H1 (cell line): ENCODE measurements at regions not wholly inside any gene's neighbourhood (a gene's known extent, or its start where the extent isn't known, plus 50 kb on each side); places are given as distances from the start of the nearest gene placed in this dataset.

Source experiments
- CTCF ChIA-PET: fragments of 300-600 bp; sonication (Branson Sonifier 250); formaldehyde crosslinking; loops from one replicate; lab custom pipeline; 2021; ENCODE audit not compliant: partially characterized antibody; lab: Charles Lee
- POLR2A ChIA-PET: fragments of 300-600 bp; sonication (Branson Sonifier 250); formaldehyde crosslinking; loops from one replicate; lab custom pipeline; 2021; ENCODE audit warnings: inconsistent platforms; ENCODE audit not compliant: partially characterized antibody; lab: Charles Lee
- DNase-seq, 2 experiments: peaks; one replicate each; pipeline versions ENCODE4 v3.0.0 to v3.0.0-alpha.2; 2010 to 2022; ENCODE audit warnings: low spot score in 2 of 2, low read depth in 1 of 2, mixed read lengths in 1 of 2
- FAIRE-seq: peaks from 2 replicates; lab custom pipeline; 2011; peaks lifted over from hg19 to GRCh38; lab: Jason Lieb, UNC
- H2AFZ ChIP-seq: 2 replicates; pipeline ENCODE4 v1.8.1; 2012; ENCODE audit warnings: low read length, inconsistent platforms
- H2AK5ac ChIP-seq: 2 replicates; pipeline ENCODE4 v1.6.1; 2013; ENCODE audit warnings: low read depth, low read length
- H2BK120ac ChIP-seq: replicated peaks from 2 replicates; pipeline ENCODE3; 2013; ENCODE audit warnings: low read depth, low read length, inconsistent platforms
- H2BK12ac ChIP-seq: 2 replicates; pipeline ENCODE4 v1.6.1; 2013; ENCODE audit warnings: low read depth, low read length
- H2BK15ac ChIP-seq: 2 replicates; pipeline ENCODE4 v1.6.1; 2013; ENCODE audit warnings: low read length
- H2BK20ac ChIP-seq: 2 replicates; pipeline ENCODE4 v1.6.1; 2013; ENCODE audit warnings: low read length
- H2BK5ac ChIP-seq: 2 replicates; pipeline ENCODE4 v1.6.1; 2013; ENCODE audit warnings: low read depth, low read length
- H3K14ac ChIP-seq: 2 replicates; pipeline ENCODE4 v1.6.1; 2013; ENCODE audit warnings: inconsistent platforms; ENCODE audit not compliant: insufficient read length
- H3K18ac ChIP-seq: 2 replicates; pipeline ENCODE4 v1.6.1; 2013; ENCODE audit warnings: low read length; ENCODE audit errors: extremely low read depth
- H3K23ac ChIP-seq: 2 replicates; pipeline ENCODE4 v1.6.1; 2013; ENCODE audit warnings: inconsistent platforms; ENCODE audit not compliant: insufficient read length
- H3K23me2 ChIP-seq: 2 replicates; pipeline ENCODE4 v1.6.1; 2013; ENCODE audit warnings: low read depth, low read length
- H3K27ac ChIP-seq: 2 replicates; pipeline ENCODE4 v1.6.1; 2011; ENCODE audit warnings: low read depth, low read length, inconsistent platforms
- H3K27me3 ChIP-seq, 4 experiments: replicated peaks in 1 of 4; 1 replicate in 1 of 4; 2 replicates in 3 of 4; pipeline versions ENCODE4 v1.6.1 to v1.8.1; 2011 to 2013; ENCODE audit warnings: low read length in 3 of 4, mild to moderate bottlenecking in 3 of 4, inconsistent platforms in 2 of 4, mixed read lengths in 2 of 4, moderate library complexity in 1 of 4; ENCODE audit not compliant: control insufficient read depth in 3 of 4, insufficient read depth in 3 of 4; ENCODE audit errors: extremely low read depth in 1 of 4
- H3K36me3 ChIP-seq, 4 experiments: 2 replicates each; pipeline versions ENCODE4 v1.6.1 to v1.8.1; 2011 to 2013; ENCODE audit warnings: mild to moderate bottlenecking in 4 of 4, low read length in 3 of 4, moderate library complexity in 2 of 4, control low read depth in 1 of 4, inconsistent platforms in 1 of 4; ENCODE audit not compliant: insufficient read depth in 4 of 4, control insufficient read depth in 2 of 4
- H3K4ac ChIP-seq: replicated peaks from 2 replicates; pipeline ENCODE3; 2013; ENCODE audit warnings: low read length, low read depth, mixed read lengths, inconsistent platforms; ENCODE audit not compliant: insufficient read length
- H3K4me1 ChIP-seq, 4 experiments: replicated peaks in 1 of 4; 1 replicate in 1 of 4; 2 replicates in 3 of 4; pipeline versions ENCODE4 v1.6.1 to v1.8.1; 2011 to 2013; ENCODE audit warnings: low read length in 3 of 4, inconsistent platforms in 2 of 4, mixed read lengths in 1 of 4; ENCODE audit not compliant: insufficient read depth in 4 of 4, control insufficient read depth in 3 of 4
- H3K4me2 ChIP-seq, 2 experiments: 2 replicates each; pipeline versions ENCODE4 v1.6.1 to v1.8.1; 2011 to 2013; ENCODE audit warnings: low read depth in 2 of 2, low read length in 2 of 2, control low read depth in 1 of 2, inconsistent platforms in 1 of 2, mild to moderate bottlenecking in 1 of 2; ENCODE audit not compliant: insufficient read depth in 1 of 2
- H3K4me3 ChIP-seq, 4 experiments: fragments of 200-600, 300-600 bp in 1 of 4; sonication (generic), shearing (Covaris generic), sonication (Bioruptor Twin) in 1 of 4; 2 replicates each; pipeline versions ENCODE4 v1.5.1 to v1.8.1; 2011 to 2016; ENCODE audit warnings: low read length in 4 of 4, low read depth in 3 of 4, control low read depth in 2 of 4, inconsistent platforms in 2 of 4, mild to moderate bottlenecking in 2 of 4, mixed read lengths in 1 of 4, moderate library complexity in 1 of 4; ENCODE audit not compliant: insufficient read depth in 2 of 4; ENCODE audit errors: extremely low read depth in 1 of 4
- H3K56ac ChIP-seq: replicated peaks from 2 replicates; pipeline ENCODE3; 2013; ENCODE audit warnings: low read depth, mild to moderate bottlenecking, mixed read lengths, low read length, inconsistent platforms; ENCODE audit not compliant: insufficient read length
- H3K79me1 ChIP-seq: 2 replicates; pipeline ENCODE4 v1.6.1; 2013; ENCODE audit warnings: low read depth, low read length, control low read depth
- H3K79me2 ChIP-seq, 2 experiments: 2 replicates each; pipeline versions ENCODE4 v1.6.1 to v1.8.1; 2012 to 2013; ENCODE audit warnings: low read length in 2 of 2, mild to moderate bottlenecking in 2 of 2, inconsistent platforms in 1 of 2; ENCODE audit not compliant: insufficient read depth in 2 of 2, control insufficient read depth in 1 of 2
- H3K9ac ChIP-seq, 4 experiments: replicated peaks in 1 of 4; 1 replicate in 1 of 4; 2 replicates in 3 of 4; pipeline versions ENCODE4 v1.6.1 to v1.8.1; 2011 to 2013; ENCODE audit warnings: low read depth in 3 of 4, low read length in 3 of 4, control low read depth in 2 of 4, mild to moderate bottlenecking in 2 of 4, moderate library complexity in 2 of 4, inconsistent platforms in 1 of 4; ENCODE audit errors: extremely low read depth in 1 of 4
- H3K9me3 ChIP-seq, 2 experiments: 2 replicates each; pipeline versions ENCODE4 v1.6.1 to v1.8.1; 2012 to 2013; ENCODE audit warnings: mild to moderate bottlenecking in 2 of 2, moderate library complexity in 2 of 2, control low read depth in 1 of 2, inconsistent platforms in 1 of 2, low read depth in 1 of 2, low read length in 1 of 2, mixed read lengths in 1 of 2; ENCODE audit not compliant: insufficient read depth in 2 of 2
- H4K20me1 ChIP-seq, 2 experiments: replicated peaks in 1 of 2; 2 replicates each; pipeline versions ENCODE3 to v1.8.1; 2011 to 2013; ENCODE audit warnings: inconsistent platforms in 2 of 2, low read length in 2 of 2, mild to moderate bottlenecking in 1 of 2; ENCODE audit not compliant: insufficient read depth in 2 of 2, control insufficient read depth in 1 of 2
- H4K5ac ChIP-seq: 2 replicates; pipeline ENCODE4 v1.6.1; 2013; ENCODE audit warnings: low read length, low read depth, mixed read lengths, inconsistent platforms; ENCODE audit not compliant: insufficient read length
- H4K8ac ChIP-seq: 2 replicates; pipeline ENCODE4 v1.8.0; 2013; ENCODE audit warnings: mild to moderate bottlenecking, moderate library complexity, low read length, inconsistent platforms; ENCODE audit not compliant: insufficient read depth; ENCODE audit errors: extremely low read depth
- H4K91ac ChIP-seq: replicated peaks from 2 replicates; pipeline ENCODE3; 2013; ENCODE audit warnings: low read length, mixed read lengths, inconsistent platforms; ENCODE audit not compliant: insufficient read length
- ASH2L ChIP-seq: fragments of 200-600, 300-600 bp; sonication (generic); IDR thresholded peaks from one replicate; pipeline ENCODE4 v1.7.1; 2017; ENCODE audit warnings: low read length
- CBX5 ChIP-seq: fragments of 300-800, 300-1000 bp; sonication (generic); IDR thresholded peaks from 2 replicates; pipeline ENCODE4 v1.7.1; 2016; ENCODE audit warnings: antibody characterized with exemption, low read length, low read depth
- CTCF ChIP-seq, 3 experiments: IDR thresholded peaks; 1 replicate in 2 of 3; 2 replicates in 1 of 3; pipeline versions ENCODE4 v1.5.1 to v1.6.1; 2011; ENCODE audit warnings: low read length in 3 of 3, mild to moderate bottlenecking in 3 of 3, inconsistent platforms in 2 of 3, low read depth in 1 of 3, moderate library complexity in 1 of 3; ENCODE audit not compliant: insufficient read depth in 1 of 3; ENCODE audit errors: control extremely low read depth in 1 of 3
- NRF1 ChIP-seq: IDR thresholded peaks from 2 replicates; pipeline ENCODE4 v1.6.1; 2011; ENCODE audit warnings: mild to moderate bottlenecking, low read depth, low read length, improper control_type of control experiment
- RAD21 ChIP-seq, 2 experiments: IDR thresholded peaks in 1 of 2; conservative IDR thresholded peaks in 1 of 2; 2 replicates each; pipeline ENCODE4 v1.6.1; 2011; ENCODE audit warnings: low read depth in 2 of 2, low read length in 2 of 2, improper control_type of control experiment in 1 of 2, inconsistent platforms in 1 of 2, mild to moderate bottlenecking in 1 of 2, moderate library complexity in 1 of 2
- RXRA ChIP-seq: IDR thresholded peaks from 2 replicates; pipeline ENCODE4 v1.6.1; 2011; ENCODE audit warnings: low read depth, mild to moderate bottlenecking, low read length, moderate library complexity; ENCODE audit not compliant: insufficient read depth
- SAP30 ChIP-seq: fragments of 300-600 bp; sonication (generic); IDR thresholded peaks from 2 replicates; pipeline ENCODE4 v1.7.1; 2012; ENCODE audit warnings: low read length, moderate library complexity, mild to moderate bottlenecking, inconsistent platforms; ENCODE audit not compliant: insufficient read depth, insufficient replicate concordance
- SP1 ChIP-seq: IDR thresholded peaks from 2 replicates; pipeline ENCODE4 v1.6.1; 2011; ENCODE audit warnings: low read depth, low read length
- SRF ChIP-seq: IDR thresholded peaks from 2 replicates; pipeline ENCODE4 v1.6.1; 2011; ENCODE audit warnings: mild to moderate bottlenecking, low read depth, low read length, moderate library complexity
- TAF1 ChIP-seq: IDR thresholded peaks from 2 replicates; pipeline ENCODE4 v1.6.1; 2011; ENCODE audit warnings: mild to moderate bottlenecking, low read depth, low read length
- WGBS, 2 experiments: shearing (Covaris generic) in 1 of 2; methylation state at CpG; one replicate each; pipeline versions ENCODE4 v1.1.6 to v1.1.7; 2013 to 2015; ENCODE audit warnings: low lambda C conversion rate in 2 of 2, mixed read lengths in 2 of 2, inconsistent platforms in 1 of 2, low coverage in 1 of 2, missing lambda C conversion rate in 1 of 2; ENCODE audit not compliant: insufficient replicate concordance in 2 of 2, insufficient coverage in 1 of 2, insufficient read length in 1 of 2; ENCODE audit errors: extremely low coverage in 1 of 2, missing lambda C conversion rate in 1 of 2; 5-methylcytosine and 5-hydroxymethylcytosine counted together

DNA sequence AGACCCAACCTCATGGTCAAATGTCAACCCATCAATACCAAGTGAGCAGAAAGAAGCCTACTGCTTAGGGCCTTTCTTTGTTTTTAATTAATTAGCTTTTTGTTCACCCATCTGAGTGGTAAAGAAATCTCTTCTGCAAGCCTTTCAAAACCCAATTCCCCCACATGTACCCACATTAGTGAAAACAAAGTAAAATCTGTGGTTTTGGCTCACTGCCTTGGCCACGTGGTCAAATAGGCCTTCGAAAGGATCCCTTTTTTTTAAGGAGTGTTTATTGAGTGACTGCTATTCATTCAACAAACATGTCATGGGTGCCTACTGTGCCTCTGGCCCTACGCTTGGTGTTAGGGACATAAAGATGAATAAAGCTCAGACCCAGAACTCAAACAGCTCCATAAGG lies 160.1 kb downstream of the NUAK1 start:
- no peaks in the 10 kb centered on the region for H3K23me2 ChIP-seq
- H3K56ac ChIP-seq, result no peak overlapping the region
- H3K27me3 ChIP-seq, result no peaks in the 10 kb centered on the region
- no peak overlapping the region for H3K4me3 ChIP-seq
- DNase-seq (no peak), FAIRE-seq (no peak)
- H4K20me1 ChIP-seq, result no peaks in the 10 kb centered on the region
- no peak overlapping the region for H2AK5ac ChIP-seq
- H2BK5ac ChIP-seq, result no peak overlapping the region
- H4K5ac ChIP-seq, result no peak overlapping the region
- no peak overlapping the region for H3K4me2 ChIP-seq
- no peak overlapping the region for H2BK15ac ChIP-seq
- no peak overlapping the region for H2BK120ac ChIP-seq
- 84% methylated on average over 3 of the region's 3 CpGs; no CpG with 5 or more reads in 1 of the 2 experiments for WGBS, 2 experiments
- no peak overlapping the region for H2BK20ac ChIP-seq
- no peak overlapping the region for H3K27ac ChIP-seq
- H3K79me2 ChIP-seq, result no peaks in the 10 kb centered on the region
- H3K9me3 ChIP-seq, result no peaks in the 10 kb centered on the region
- no peak overlapping the region for H3K9ac ChIP-seq
- no peak overlapping the region for H3K4ac ChIP-seq
- H3K14ac ChIP-seq, result no peak overlapping the region
- no peak overlapping the region for H2BK12ac ChIP-seq
- H3K36me3 ChIP-seq, result no peaks in the 10 kb centered on the region
- no peak overlapping the region for H3K23ac ChIP-seq
- no peak overlapping the region for H3K18ac ChIP-seq
- ChIA-PET CTCF (interaction anchor here (0.6 to 2.5 kb wide), 3 partner anchors 12 to 124 kb away, joined by 3 to 7 read pairs (median 3); no protein-coding TSS in a partner anchor), POLR2A (interaction anchor here (0.9 kb wide), 1 partner anchor 161 kb away, joined by 3 read pairs; no protein-coding TSS in a partner anchor)
- no peak overlapping the region for H4K8ac ChIP-seq
- H3K4me1 ChIP-seq, result peaks cover 0 to 5% (median 2%) of the 10 kb centered on the region in 4 experiments; a peak in 3 of 7 replicates
- no peak overlapping the region for H4K91ac ChIP-seq
- H3K79me1 ChIP-seq, result no peaks in the 10 kb centered on the region
- H2AFZ ChIP-seq, result no peak overlapping the region
- no peak for TF ChIP-seq SAP30
- no peak for TF ChIP-seq SRF
- TF ChIP-seq ASH2L, result no peak
- TF ChIP-seq TAF1, result no peak
- no peak for TF ChIP-seq RAD21 (IDR thresholded peaks at IDR 0.05 in 1 of 2, conservative IDR thresholded peaks at IDR 0.05 in 1 of 2; ENCODE audit: low read depth in 2 of 2, low read length in 2 of 2)
- TF ChIP-seq CBX5, result no peak
- TF ChIP-seq CTCF (IDR thresholded peaks at IDR 0.05; ENCODE audit: control extremely low read depth in 1 of 3, insufficient read depth in 1 of 3, low read depth in 1 of 3, low read length in 3 of 3), result no peak
- TF ChIP-seq NRF1, result no peak
- TF ChIP-seq SP1, result no peak
- no peak for TF ChIP-seq RXRA
